Sigmoid colon (tissue), 6 donors: ENCODE measurements at regions not wholly inside any gene's neighbourhood (a gene's known extent, or its start where the extent isn't known, plus 50 kb on each side); places are given as distances from the start of the nearest gene placed in this dataset.

Source experiments
- DNase-seq: peaks from one replicate; pipeline ENCODE4 v3.0.0-alpha.2; 2019
- H3K27ac ChIP-seq, 4 donors: fragments of 200-600 bp; sonication (generic); one replicate each; pipeline ENCODE4 v1.5.1; 2016 to 2019; ENCODE audit warnings: mild to moderate bottlenecking in 1 of 4
- H3K27me3 ChIP-seq, 3 donors: fragments of 200-600 bp; sonication (generic); one replicate each; pipeline ENCODE4 v1.5.1; 2019; ENCODE audit warnings: mild to moderate bottlenecking in 1 of 3
- H3K36me3 ChIP-seq, 4 donors: fragments of 200-600 bp; sonication (generic); one replicate each; pipeline ENCODE4 v1.5.1; 2016 to 2019
- H3K4me1 ChIP-seq, 4 donors: fragments of 200-600 bp; sonication (generic); one replicate each; pipeline ENCODE4 v1.5.1; 2017 to 2019
- H3K4me3 ChIP-seq, 4 donors: fragments of 200-600 bp; sonication (generic); one replicate each; pipeline ENCODE4 v1.5.1; 2017 to 2019; ENCODE audit warnings: mild to moderate bottlenecking in 2 of 4, moderate library complexity in 1 of 4
- H3K9me3 ChIP-seq, 4 donors: fragments of 200-600 bp in 3 of 4; sonication (generic) in 3 of 4; one replicate each; pipeline versions ENCODE4 v1.5.1 to v1.6.1; 2013 to 2019
- CTCF ChIP-seq, 4 experiments: fragments of 450-650 bp in 3 of 4; fragments of 200-600 bp in 1 of 4; IDR thresholded peaks; one replicate each; pipeline ENCODE4 v1.5.1; 2016 to 2019; ENCODE audit warnings: antibody characterized with exemption in 4 of 4, mild to moderate bottlenecking in 3 of 4, moderate library complexity in 2 of 4
- EP300 ChIP-seq, 4 donors: sonication (generic); formaldehyde crosslinking; IDR thresholded peaks; one replicate each; pipeline ENCODE4 v1.6.1; 2017; ENCODE audit warnings: antibody characterized with exemption in 4 of 4
- POLR2A ChIP-seq, 2 donors: fragments of 450-650 bp; IDR thresholded peaks; one replicate each; pipeline ENCODE4 v1.6.1; 2016; ENCODE audit warnings: antibody characterized with exemption in 2 of 2, mild to moderate bottlenecking in 2 of 2, moderate library complexity in 2 of 2
- POLR2AphosphoS5 ChIP-seq, 4 donors: sonication (generic); formaldehyde crosslinking; IDR thresholded peaks; one replicate each; pipeline ENCODE4 v1.6.1; 2017; ENCODE audit warnings: antibody characterized with exemption in 4 of 4
- WGBS, 2 donors: extraction: QIAGEN DNeasy Blood & Tissue Kit; methylation state at CpG; one replicate each; pipeline ENCODE4 v1.1.7; 2013; 5-methylcytosine and 5-hydroxymethylcytosine counted together
- intact Hi-C: fragments of 100-400 bp; cut with DNase I; formaldehyde crosslinking; loops from one replicate; pipeline ENCODE4 v1.15.1; 2023
- donor health status: healthy with polysubstance abuse.
- donor health status: healthy.

- Histone ChIP-seq H3K36me3 (no peaks in the 10 kb centered on the region), H3K4me1 (no peaks in the 10 kb centered on the region), H3K27ac (no peak overlapping the region), H3K9me3 (no peaks in the 10 kb centered on the region), H3K27me3 (no peaks in the 10 kb centered on the region), H3K4me3 (no peak overlapping the region)
- WGBS, 2 donors = 90 to 95% methylated on average over 3 of the region's 3 CpGs
- intact Hi-C loops = no loop called here
- no peak for TF ChIP-seq POLR2AphosphoS5 (IDR thresholded peaks at IDR 0.05)
- TF ChIP-seq POLR2A (IDR thresholded peaks at IDR 0.05) = no peak
- TF ChIP-seq CTCF (IDR thresholded peaks at IDR 0.05) = no peak
- no peak for TF ChIP-seq EP300 (IDR thresholded peaks at IDR 0.05)
- no peak for DNase-seq
Observed at GRCh38 chr5:4080370-4080769, 484.7 kb downstream of the IRX1 start.

- Histone ChIP-seq H3K9me3 (peaks cover 0 to 3% (median 0%) of the 10 kb centered on the region in 4 donors), H3K27me3 (no peaks in the 10 kb centered on the region), H3K36me3 (no peaks in the 10 kb centered on the region), H3K4me3 (no peak overlapping the region), H3K4me1 (no peaks in the 10 kb centered on the region), H3K27ac (no peak overlapping the region)
- WGBS, 2 donors = 89 to 91% methylated on average over 5 of the region's 5 CpGs
- intact Hi-C loops = no loop called here
- TF ChIP-seq POLR2A (IDR thresholded peaks at IDR 0.05) = no peak
- TF ChIP-seq POLR2AphosphoS5 (IDR thresholded peaks at IDR 0.05) = no peak
- TF ChIP-seq CTCF (IDR thresholded peaks at IDR 0.05) = no peak
- no peak for TF ChIP-seq EP300 (IDR thresholded peaks at IDR 0.05)
- no peak for DNase-seq
Observed at GRCh38 chr5:4081059-4081458, 485.4 kb downstream of the IRX1 start.

- H3K27me3 ChIP-seq = no peaks in the 10 kb centered on the region
- H3K36me3 ChIP-seq = no peaks in the 10 kb centered on the region
- H3K9me3 ChIP-seq = peaks cover 0 to 5% (median 0%) of the 10 kb centered on the region in 4 donors
- WGBS, 2 donors = 72 to 75% methylated on average over 5 of the region's 5 CpGs
- no peak for TF ChIP-seq EP300 (IDR thresholded peaks at IDR 0.05)
- no peak for DNase-seq
- H3K4me3 ChIP-seq = no peak overlapping the region
- intact Hi-C loops = no loop called here
- no peaks in the 10 kb centered on the region for H3K4me1 ChIP-seq
- no peak overlapping the region for H3K27ac ChIP-seq
Observed at GRCh38 chr5:4081466-4081865, 485.8 kb downstream of the IRX1 start.

GRCh38 chr5:4082966-4083564, 487.4 kb downstream of the IRX1 start:
- Histone ChIP-seq H3K36me3 (no peaks in the 10 kb centered on the region), H3K4me1 (no peaks in the 10 kb centered on the region), H3K9me3 (peaks cover 0 to 5% (median 0%) of the 10 kb centered on the region in 4 donors), H3K27me3 (no peaks in the 10 kb centered on the region), H3K4me3 (no peak overlapping the region), H3K27ac (no peak overlapping the region)
- 86% methylated on average over 6 of the region's 6 CpGs for WGBS, 2 donors
- TF ChIP-seq CTCF (IDR thresholded peaks at IDR 0.05) (no peak), EP300 (IDR thresholded peaks at IDR 0.05) (no peak), POLR2AphosphoS5 (IDR thresholded peaks at IDR 0.05) (no peak)
- intact Hi-C loops = no loop called here
- no peak for DNase-seq

GRCh38 chr5:4083591-4084337, 488.1 kb downstream of the IRX1 start:
- no peak for DNase-seq
- H3K27me3 ChIP-seq = no peaks in the 10 kb centered on the region
- no peak overlapping the region for H3K27ac ChIP-seq
- no peak overlapping the region for H3K4me3 ChIP-seq
- intact Hi-C loops = no loop called here
- no peak for TF ChIP-seq CTCF (IDR thresholded peaks at IDR 0.05)
- no peak for TF ChIP-seq POLR2A (IDR thresholded peaks at IDR 0.05)
- no peak for TF ChIP-seq EP300 (IDR thresholded peaks at IDR 0.05)
- TF ChIP-seq POLR2AphosphoS5 (IDR thresholded peaks at IDR 0.05) = no peak
- no peaks in the 10 kb centered on the region for H3K36me3 ChIP-seq
- 85 to 86% methylated on average over 13 of the region's 13 CpGs for WGBS, 2 donors
- no peaks in the 10 kb centered on the region for H3K4me1 ChIP-seq
- H3K9me3 ChIP-seq = peaks cover 0 to 8% (median 0%) of the 10 kb centered on the region in 4 donors
